Endothelial cell of umbilical vein (primary cell): ENCODE measurements at regions not wholly inside any gene's neighbourhood (a gene's known extent, or its start where the extent isn't known, plus 50 kb on each side); places are given as distances from the start of the nearest gene placed in this dataset.

ENCODE experiments used
- EZH2 ChIP-seq: IDR thresholded peaks from 2 replicates; pipeline ENCODE4 v1.6.1; 2012; ENCODE audit warnings: borderline replicate concordance, low read depth, mild to moderate bottlenecking, moderate library complexity, low read length, inconsistent platforms; ENCODE audit not compliant: severe bottlenecking
- POLR2A ChIP-seq: IDR thresholded peaks from 2 replicates; pipeline ENCODE4 v1.6.1; 2012; ENCODE audit warnings: low read depth, mild to moderate bottlenecking, control low read depth, low read length

GRCh38 chr12:98372340-98373024 is 142.9 kb upstream of the TMPO start:
- TF ChIP-seq EZH2 (no peak), POLR2A (no peak)
